Fibroblast of skin of right quadriceps (primary cell): ENCODE measurements at regions not wholly inside any gene's neighbourhood (a gene's known extent, or its start where the extent isn't known, plus 50 kb on each side); places are given as distances from the start of the nearest gene placed in this dataset.

Experiments
- DNase-seq: peaks from one replicate; pipeline ENCODE4 v3.0.0-alpha.2; 2013

- no peak for DNase-seq
Measured at GRCh38 chr3:28649266-28649665, 300.6 kb upstream of the AZI2 start.

DNA sequence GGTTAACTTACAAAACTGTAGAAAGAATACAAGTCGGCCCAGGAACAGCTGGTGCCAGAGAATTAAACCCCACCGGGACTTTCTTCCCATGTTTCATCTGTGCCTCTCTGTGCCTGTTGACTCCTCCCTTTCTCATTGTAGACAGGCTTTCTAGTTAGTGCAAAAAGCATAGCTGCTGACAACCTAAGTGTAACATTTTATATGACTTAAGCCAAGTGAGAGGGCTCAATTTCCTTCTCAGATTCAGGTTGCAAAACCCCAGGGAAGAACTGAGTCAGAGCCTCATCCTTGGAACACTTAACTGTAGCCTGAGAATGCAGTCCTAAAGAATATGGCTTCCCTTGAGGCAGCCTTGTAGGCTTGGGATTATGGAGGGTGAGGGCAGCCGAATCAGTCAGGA, 302.5 kb upstream of the AZI2 start:
- DNase-seq, result peak; percentile 24

DNA sequence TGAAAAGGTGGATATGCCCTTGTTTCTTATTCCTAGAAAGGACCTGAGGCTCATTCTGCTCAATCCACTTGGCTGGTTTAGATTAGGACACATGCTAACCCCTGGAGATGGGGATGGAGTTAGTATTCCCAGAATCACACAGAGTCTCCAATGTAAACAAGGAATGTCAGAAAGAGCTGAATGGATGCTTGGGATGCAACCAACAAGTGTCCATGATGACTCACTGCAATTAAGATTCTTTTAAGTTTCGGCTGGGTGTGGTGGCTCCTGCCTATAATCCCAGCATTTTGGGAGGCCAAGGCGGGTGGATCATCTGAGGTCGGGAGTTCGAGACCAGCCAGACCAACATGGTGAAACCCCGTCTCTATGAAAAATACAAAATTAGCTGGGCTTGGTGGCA, 315.5 kb upstream of the AZI2 start:
- no peak for DNase-seq

- peak; percentile 55 for DNase-seq
Measured at GRCh38 chr3:28667646-28668621, 319.3 kb upstream of the AZI2 start.

DNA sequence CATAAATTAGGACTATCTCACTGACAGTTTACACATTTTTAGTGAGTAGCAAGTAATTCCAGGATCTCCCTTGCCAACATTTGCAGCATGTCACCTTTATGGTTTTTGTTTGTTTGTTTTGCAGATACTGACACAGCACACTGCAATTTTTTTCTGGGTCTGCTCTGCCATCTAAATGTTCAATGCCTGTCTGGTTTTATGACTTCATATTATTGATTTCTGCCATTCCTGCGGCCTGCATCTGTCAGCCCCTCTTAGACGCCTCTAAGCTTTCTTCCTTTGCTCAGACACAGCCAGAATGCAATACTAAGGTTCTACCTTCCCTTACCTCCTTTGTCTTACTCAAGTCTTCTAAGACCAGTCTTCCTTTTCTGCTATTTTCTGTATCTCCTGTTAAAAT, 321.2 kb upstream of the AZI2 start:
- no peak for DNase-seq

GRCh38 chr3:28672406-28672805, 323.8 kb upstream of the AZI2 start:
- no peak for DNase-seq

GRCh38 chr3:28673446-28673845, 324.8 kb upstream of the AZI2 start:
- no peak for DNase-seq

DNA sequence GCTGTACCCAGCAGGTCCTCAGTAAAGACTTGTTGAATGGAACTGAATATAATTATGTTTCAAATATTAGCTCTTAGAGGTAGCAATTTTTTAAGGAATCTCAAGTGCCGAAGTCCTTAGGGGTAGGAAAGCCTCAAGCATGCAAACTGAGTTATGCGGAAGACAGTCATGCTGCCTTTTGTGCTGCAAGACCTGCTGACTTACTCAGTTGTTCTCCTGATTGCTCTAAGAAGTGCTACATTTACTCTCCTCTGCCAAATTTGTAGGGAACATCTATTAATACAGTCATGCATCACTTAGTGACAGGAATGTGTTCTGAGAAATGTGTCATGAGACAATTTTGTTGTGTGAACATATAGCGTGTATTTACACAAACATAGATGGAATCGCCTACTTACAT, 325.6 kb upstream of the AZI2 start:
- DNase-seq, result no peak

DNA sequence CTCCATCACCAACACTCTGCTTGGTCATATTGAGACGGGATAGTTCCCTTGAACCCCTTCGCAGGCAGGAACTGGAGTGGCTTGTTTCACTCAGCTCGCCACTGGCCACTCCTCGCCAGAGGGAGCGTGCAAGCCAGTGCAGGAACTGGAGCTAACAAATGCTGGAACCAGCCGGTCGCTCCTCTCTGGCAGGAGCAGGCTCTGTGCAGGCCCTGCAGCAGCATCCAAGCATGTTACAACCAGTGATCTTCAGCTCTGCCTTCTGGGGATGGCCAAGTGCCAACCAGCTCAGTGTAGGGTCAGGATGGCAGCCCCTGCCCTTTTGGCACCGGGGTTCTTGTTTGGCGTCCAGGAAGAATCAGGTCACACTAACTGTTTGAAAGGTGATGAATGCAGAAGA, 329.0 kb upstream of the AZI2 start:
- DNase-seq, result no peak

GRCh38 chr3:28678086-28678485, 329.5 kb upstream of the AZI2 start:
- DNase-seq, result no peak

- DNase-seq, result no peak
Measured at GRCh38 chr3:28680050-28680449, 331.4 kb upstream of the AZI2 start.

DNA sequence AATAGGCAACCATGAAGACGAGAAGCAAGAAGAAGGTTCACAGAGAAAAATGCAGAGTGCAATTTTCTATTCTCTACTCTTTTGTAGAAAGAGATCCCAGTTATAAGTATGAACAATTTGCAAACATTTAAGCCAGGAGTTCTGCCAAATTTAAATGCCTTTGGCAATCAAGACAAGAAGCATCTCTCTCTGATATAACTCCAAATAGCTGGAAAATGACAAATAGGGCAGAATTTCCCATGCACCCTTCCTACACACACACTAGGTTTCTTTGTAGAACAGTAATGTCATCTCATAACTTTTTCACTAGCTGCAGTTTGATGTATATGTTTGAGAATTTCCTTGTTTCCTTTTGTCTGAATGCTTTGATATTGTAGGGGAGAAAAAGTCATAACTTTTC, 333.5 kb upstream of the AZI2 start:
- no peak for DNase-seq

DNA sequence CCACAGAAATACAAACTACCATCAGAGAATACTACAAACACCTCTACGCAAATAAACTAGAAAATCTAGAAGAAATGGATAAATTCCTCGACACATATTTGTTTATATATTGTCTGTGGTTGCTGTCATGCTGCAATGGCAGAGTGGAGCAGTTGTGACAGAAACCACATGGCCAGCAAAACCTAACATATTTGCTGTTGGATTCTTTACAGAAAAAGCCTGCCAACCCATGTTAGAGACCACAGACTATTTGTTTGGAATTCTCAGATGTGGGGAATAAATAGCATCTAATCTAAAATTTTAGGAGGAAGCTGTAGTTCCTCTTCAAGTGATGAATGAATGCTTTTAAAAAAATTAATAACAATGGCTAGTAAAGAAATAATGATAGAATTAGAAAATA, 341.6 kb upstream of the AZI2 start:
- no peak for DNase-seq

DNA sequence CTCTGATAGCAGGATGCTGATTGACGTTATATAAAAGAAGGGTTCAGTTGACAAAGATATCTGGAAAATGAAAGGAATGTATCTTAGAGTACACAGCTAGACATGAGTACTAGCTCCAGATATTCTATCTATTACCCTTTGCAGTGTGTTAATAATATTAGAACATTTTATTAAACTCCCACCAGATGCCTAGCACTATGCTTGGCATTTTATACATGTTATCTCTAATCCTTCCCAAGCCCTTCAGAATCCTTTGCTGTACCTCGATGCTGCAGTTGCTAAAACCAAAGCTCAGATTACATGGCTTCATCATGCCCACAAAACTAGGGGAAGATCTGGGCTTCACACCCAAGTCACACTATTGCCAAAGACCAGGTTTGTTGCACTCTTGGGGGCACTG, 350.1 kb upstream of the AZI2 start:
- DNase-seq, result no peak

DNA sequence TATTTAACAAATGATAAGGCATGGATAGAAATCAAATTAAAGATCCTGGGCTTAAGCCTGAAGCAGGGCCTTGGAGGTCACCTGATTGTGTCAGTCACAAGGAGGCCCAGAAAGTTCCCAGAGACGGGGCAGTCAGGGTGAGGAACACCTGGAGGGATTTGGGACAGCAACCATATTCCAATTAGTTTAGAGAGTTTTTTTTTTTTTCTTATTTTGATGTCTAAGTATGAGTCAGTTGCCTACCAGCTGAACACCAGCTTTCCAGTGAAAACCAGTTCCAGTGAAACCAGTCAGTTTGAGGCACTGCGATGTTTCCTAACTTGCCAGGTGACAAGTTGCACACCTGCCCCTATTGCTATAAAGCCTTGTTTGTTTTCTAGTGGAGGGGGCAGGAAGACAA, 350.7 kb upstream of the AZI2 start:
- no peak for DNase-seq

GRCh38 chr3:28700728-28701127, 352.1 kb upstream of the AZI2 start:
- DNase-seq, result no peak

- no peak for DNase-seq
Measured at GRCh38 chr3:28703843-28704242, 355.2 kb upstream of the AZI2 start.

DNA sequence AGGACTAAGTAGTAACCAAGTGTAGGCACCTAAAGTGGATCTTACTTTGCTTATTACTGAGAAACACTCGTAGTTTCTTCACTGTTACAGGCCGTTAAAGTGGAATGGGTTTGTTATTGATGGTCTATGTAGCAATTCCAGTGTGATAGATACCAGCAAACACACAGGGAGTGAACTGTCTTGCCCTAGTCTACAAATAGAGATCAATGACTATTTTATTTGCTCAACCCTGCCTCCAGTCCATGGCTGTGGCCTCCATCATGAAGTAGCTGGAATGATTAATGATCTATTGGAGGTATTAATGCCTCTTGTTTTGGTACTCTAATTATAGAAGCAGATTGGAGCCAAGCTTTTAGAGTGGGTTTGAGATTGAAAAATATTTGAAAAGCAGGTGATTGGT, 362.7 kb upstream of the AZI2 start:
- DNase-seq, result no peak

DNA sequence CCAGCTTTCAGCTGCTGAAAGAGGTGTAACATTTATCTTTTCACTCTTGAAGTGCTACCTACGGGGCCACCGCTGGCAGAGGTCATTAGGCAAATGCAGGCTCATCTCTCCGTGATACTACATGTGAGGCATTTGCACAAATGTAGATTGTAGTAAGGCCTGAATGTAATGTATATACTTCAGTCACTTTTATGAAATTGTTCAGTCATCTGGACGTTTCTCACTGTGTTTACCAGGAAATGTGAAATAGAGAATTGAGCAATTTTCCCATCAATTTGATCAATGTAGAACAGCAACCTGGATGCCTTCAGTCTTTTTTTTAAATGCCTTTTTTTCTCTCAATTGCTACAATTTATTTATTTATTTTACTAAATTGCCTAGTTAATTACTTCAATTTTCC, 368.3 kb upstream of the AZI2 start:
- no peak for DNase-seq

- DNase-seq, result no peak
Measured at GRCh38 chr3:28718074-28718849, 369.6 kb upstream of the AZI2 start.

GRCh38 chr3:28726840-28727239, 378.2 kb upstream of the AZI2 start:
- peak; percentile 5 for DNase-seq

DNA sequence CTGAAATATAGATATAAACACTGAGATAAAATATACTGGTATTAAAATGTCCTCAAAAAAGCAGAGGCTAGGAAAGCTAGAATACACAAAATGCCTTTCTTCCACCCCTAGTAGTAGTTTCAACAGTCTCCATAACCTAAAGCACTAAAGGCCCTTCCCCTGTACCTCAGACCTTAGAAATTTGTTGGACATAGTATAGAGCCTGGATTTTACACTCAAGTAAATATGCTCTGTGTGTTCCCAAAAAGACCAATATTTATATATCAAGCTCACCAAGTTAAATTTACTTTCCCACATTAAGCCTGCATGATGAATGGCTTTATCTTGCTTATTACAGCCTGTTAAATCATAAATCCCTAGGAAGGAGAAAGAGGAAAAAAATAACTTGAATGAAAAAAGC, 378.7 kb upstream of the AZI2 start:
- no peak for DNase-seq

- DNase-seq, result no peak
Measured at GRCh38 chr3:28738425-28738824, 389.8 kb upstream of the AZI2 start.

DNA sequence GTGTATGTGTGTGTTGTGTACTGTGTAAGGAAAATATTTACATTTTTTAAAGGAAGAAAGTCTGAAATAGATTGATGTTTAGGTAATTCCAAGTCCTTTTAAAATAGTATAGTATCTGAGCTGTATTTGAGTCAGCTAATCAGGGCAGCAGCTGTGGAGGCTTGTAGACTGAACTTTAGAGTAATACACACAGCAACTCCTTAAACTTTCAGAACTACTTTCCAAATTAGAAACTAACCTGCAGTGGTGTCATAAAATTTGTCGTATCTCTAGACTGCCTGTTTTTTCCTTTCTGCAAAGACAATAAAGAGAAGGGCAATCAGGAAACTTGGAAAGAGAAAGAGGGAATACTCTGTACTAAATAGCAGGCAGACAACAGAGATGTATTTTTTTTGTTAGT, 391.0 kb upstream of the AZI2 start:
- DNase-seq, result no peak
